ENCODE measurements at regions not wholly inside any gene's neighbourhood (a gene's known extent, or its start where the extent isn't known, plus 50 kb on each side); places are given as distances from the start of the nearest gene placed in this dataset.

DNA sequence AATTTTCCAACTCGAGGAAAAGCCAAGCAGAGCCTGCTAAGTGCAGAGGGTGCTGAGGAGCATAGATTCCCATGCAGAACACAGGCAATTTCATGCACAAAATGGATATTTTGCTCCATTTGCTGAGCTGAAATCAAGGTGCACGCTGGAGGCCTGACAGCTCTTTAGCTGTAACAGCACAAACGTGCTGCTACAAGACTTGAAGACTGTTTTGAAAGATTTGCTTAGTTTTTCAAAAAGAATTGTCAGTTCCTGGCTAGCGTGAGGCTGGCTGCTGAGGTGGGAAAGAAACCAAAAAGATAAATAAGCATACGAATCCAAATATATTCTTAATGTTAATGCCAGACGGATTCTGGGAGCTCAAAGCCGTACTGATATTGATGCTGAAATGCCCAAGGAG lies 309.0 kb upstream of the MAF start:
- Histone ChIP-seq H3K36me3 (ENCODE audit: control insufficient read depth, insufficient read depth, low read length) (no peaks in the 10 kb centered on the region), H3K27me3 (ENCODE audit: control insufficient read depth, insufficient read depth, low read length) (no peaks in the 10 kb centered on the region), H3K4me1 (ENCODE audit: control insufficient read depth, insufficient read depth, low read length) (no peaks in the 10 kb centered on the region), H3K4me3 (ENCODE audit: low read length) (no peak overlapping the region), H3K9me3 (ENCODE audit: control insufficient read depth, low read length) (no peaks in the 10 kb centered on the region), H3K9ac (ENCODE audit: low read length) (no peak overlapping the region)

GRCh38 chr16:79903471-79903870 lies 302.9 kb upstream of the MAF start:
- Histone ChIP-seq H3K9me3 (ENCODE audit: control insufficient read depth, low read length) (no peaks in the 10 kb centered on the region), H3K4me3 (ENCODE audit: low read length) (no peak overlapping the region), H3K36me3 (ENCODE audit: control insufficient read depth, insufficient read depth, low read length) (no peaks in the 10 kb centered on the region), H3K9ac (ENCODE audit: low read length) (no peak overlapping the region), H3K27me3 (ENCODE audit: control insufficient read depth, insufficient read depth, low read length) (no peaks in the 10 kb centered on the region), H3K4me1 (ENCODE audit: control insufficient read depth, insufficient read depth, low read length) (no peaks in the 10 kb centered on the region)

DNA sequence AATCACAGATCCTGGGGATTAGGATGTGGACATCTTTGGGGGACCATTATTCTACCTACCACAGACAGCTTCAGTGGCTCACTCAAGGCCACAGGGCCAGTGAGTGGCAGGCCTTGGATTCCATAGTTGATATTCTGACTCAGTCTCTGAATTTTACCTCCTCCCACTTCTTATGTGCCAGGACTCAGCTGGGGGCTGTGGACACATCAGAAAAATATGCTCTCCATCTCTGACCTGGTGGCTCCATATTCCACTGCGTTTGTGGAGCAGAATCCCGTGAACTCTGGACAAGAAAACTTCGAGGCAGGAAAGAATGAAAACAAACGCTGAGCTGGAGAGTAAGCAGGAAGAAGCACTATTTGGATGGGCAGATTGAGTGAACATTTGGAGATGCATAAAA lies 301.8 kb upstream of the MAF start:
- Histone ChIP-seq H3K9me3 (ENCODE audit: control insufficient read depth, low read length) (no peaks in the 10 kb centered on the region), H3K27me3 (ENCODE audit: control insufficient read depth, insufficient read depth, low read length) (no peaks in the 10 kb centered on the region), H3K4me3 (ENCODE audit: low read length) (no peak overlapping the region), H3K36me3 (ENCODE audit: control insufficient read depth, insufficient read depth, low read length) (no peaks in the 10 kb centered on the region), H3K9ac (ENCODE audit: low read length) (no peak overlapping the region), H3K4me1 (ENCODE audit: control insufficient read depth, insufficient read depth, low read length) (peaks cover 6% of the 10 kb centered on the region)

GRCh38 chr16:79901522-79901921 lies 301.0 kb upstream of the MAF start:
- H3K4me1 ChIP-seq (ENCODE audit: control insufficient read depth, insufficient read depth, low read length) = peaks cover 8% of the 10 kb centered on the region
- no peaks in the 10 kb centered on the region for H3K9me3 ChIP-seq (ENCODE audit: control insufficient read depth, low read length)
- H3K27me3 ChIP-seq (ENCODE audit: control insufficient read depth, insufficient read depth, low read length) = no peaks in the 10 kb centered on the region
- no peaks in the 10 kb centered on the region for H3K36me3 ChIP-seq (ENCODE audit: control insufficient read depth, insufficient read depth, low read length)
- H3K4me3 ChIP-seq (ENCODE audit: low read length) = no peak overlapping the region
- H3K9ac ChIP-seq (ENCODE audit: low read length) = no peak overlapping the region

DNA sequence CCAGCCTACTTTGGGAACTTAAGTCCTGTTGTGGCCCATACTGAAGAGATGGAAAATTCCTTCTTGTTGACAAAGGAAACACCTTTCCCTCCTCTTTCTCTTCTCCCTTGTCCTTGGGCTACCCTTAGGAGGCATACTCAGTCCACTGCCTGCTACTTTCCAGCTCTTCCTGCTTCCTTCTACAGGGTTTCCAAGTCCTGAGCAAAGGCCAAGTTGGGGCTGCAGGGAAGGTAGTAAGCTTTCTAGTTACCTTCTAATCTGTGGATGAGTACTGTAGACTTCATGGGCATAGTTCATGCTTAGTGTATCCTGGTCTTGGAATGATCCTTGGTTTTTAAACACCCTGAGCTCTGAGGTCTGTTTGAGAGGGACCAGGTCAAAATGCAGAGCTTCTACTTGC lies 299.2 kb upstream of the MAF start:
- no peak overlapping the region for H3K9ac ChIP-seq (ENCODE audit: low read length)
- peaks cover 8% of the 10 kb centered on the region for H3K4me1 ChIP-seq (ENCODE audit: control insufficient read depth, insufficient read depth, low read length)
- H3K9me3 ChIP-seq (ENCODE audit: control insufficient read depth, low read length) = no peaks in the 10 kb centered on the region
- H3K27me3 ChIP-seq (ENCODE audit: control insufficient read depth, insufficient read depth, low read length) = no peaks in the 10 kb centered on the region
- no peak overlapping the region for H3K4me3 ChIP-seq (ENCODE audit: low read length)
- no peaks in the 10 kb centered on the region for H3K36me3 ChIP-seq (ENCODE audit: control insufficient read depth, insufficient read depth, low read length)

GRCh38 chr16:79899316-79899715 lies 298.8 kb upstream of the MAF start:
- Histone ChIP-seq H3K27me3 (ENCODE audit: control insufficient read depth, insufficient read depth, low read length) (no peaks in the 10 kb centered on the region), H3K36me3 (ENCODE audit: control insufficient read depth, insufficient read depth, low read length) (no peaks in the 10 kb centered on the region), H3K4me1 (ENCODE audit: control insufficient read depth, insufficient read depth, low read length) (peaks cover 8% of the 10 kb centered on the region), H3K9ac (ENCODE audit: low read length) (no peak overlapping the region), H3K9me3 (ENCODE audit: control insufficient read depth, low read length) (no peaks in the 10 kb centered on the region), H3K4me3 (ENCODE audit: low read length) (no peak overlapping the region)

GRCh38 chr16:79898703-79899102 lies 298.2 kb upstream of the MAF start:
- Histone ChIP-seq H3K27me3 (ENCODE audit: control insufficient read depth, insufficient read depth, low read length) (no peaks in the 10 kb centered on the region), H3K9ac (ENCODE audit: low read length) (no peak overlapping the region), H3K9me3 (ENCODE audit: control insufficient read depth, low read length) (no peaks in the 10 kb centered on the region), H3K4me1 (ENCODE audit: control insufficient read depth, insufficient read depth, low read length) (peaks cover 8% of the 10 kb centered on the region), H3K4me3 (ENCODE audit: low read length) (no peak overlapping the region), H3K36me3 (ENCODE audit: control insufficient read depth, insufficient read depth, low read length) (no peaks in the 10 kb centered on the region)

DNA sequence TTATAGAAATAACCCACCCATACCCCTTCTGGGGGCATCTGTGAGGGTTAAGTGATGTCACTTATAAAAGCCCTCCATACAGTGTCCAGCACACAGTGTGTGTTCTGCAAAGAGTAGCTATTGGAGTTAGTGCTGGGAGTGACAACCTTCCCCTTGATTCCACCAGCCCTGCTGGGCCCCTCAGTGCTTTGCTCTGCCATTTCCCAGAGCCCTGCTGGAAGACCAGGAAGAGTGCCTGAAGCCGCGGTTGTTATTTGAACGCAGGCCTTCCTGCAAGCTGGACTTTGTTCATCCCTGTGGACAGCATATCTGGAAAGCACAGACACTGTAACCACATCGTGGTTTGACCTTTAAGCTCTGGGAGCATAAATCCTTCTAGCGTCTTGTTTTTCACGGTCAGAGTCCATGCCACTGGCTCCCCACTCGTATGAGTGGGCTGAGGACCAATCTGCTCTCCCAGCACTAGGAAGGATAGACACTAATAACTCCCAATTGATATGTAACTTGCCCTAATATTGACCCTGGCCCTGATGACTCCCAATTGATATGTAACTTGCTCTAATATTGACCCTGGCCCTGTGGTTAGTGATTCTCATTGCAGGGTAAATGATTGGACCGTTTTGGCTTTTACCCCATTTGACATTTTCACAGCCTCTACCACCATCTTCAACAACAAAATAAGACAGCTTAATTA lies 297.1 kb upstream of the MAF start:
- H3K9ac ChIP-seq (ENCODE audit: low read length) = no peak overlapping the region
- no peaks in the 10 kb centered on the region for H3K27me3 ChIP-seq (ENCODE audit: control insufficient read depth, insufficient read depth, low read length)
- H3K9me3 ChIP-seq (ENCODE audit: control insufficient read depth, low read length) = no peaks in the 10 kb centered on the region
- H3K4me1 ChIP-seq (ENCODE audit: control insufficient read depth, insufficient read depth, low read length) = peaks cover 8% of the 10 kb centered on the region
- H3K36me3 ChIP-seq (ENCODE audit: control insufficient read depth, insufficient read depth, low read length) = no peaks in the 10 kb centered on the region
- no peak overlapping the region for H3K4me3 ChIP-seq (ENCODE audit: low read length)

DNA sequence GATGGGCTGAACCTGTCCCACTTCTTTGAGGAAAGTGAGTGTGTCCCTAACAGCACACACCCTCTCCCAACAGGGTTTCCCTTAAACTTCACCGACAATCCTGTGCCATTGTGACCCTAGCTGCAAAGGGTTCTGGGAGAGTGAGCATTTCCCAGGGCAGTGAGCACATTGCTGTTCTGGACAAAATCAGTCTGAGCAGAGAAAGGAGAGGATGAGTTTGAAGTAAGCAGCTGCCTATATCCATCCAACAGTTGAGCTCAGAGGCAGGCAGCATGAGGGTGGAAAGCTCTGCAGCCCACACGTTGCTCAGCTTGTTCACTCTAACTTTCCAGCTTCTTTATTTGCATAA lies 296.5 kb upstream of the MAF start:
- Histone ChIP-seq H3K4me1 (ENCODE audit: control insufficient read depth, insufficient read depth, low read length) (peaks cover 8% of the 10 kb centered on the region), H3K9me3 (ENCODE audit: control insufficient read depth, low read length) (no peaks in the 10 kb centered on the region), H3K4me3 (ENCODE audit: low read length) (no peak overlapping the region), H3K27me3 (ENCODE audit: control insufficient read depth, insufficient read depth, low read length) (no peaks in the 10 kb centered on the region), H3K36me3 (ENCODE audit: control insufficient read depth, insufficient read depth, low read length) (no peaks in the 10 kb centered on the region), H3K9ac (ENCODE audit: low read length) (no peak overlapping the region)

- Histone ChIP-seq H3K9me3 (ENCODE audit: control insufficient read depth, low read length) (no peaks in the 10 kb centered on the region), H3K4me3 (ENCODE audit: low read length) (no peak overlapping the region), H3K36me3 (ENCODE audit: control insufficient read depth, insufficient read depth, low read length) (no peaks in the 10 kb centered on the region), H3K27me3 (ENCODE audit: control insufficient read depth, insufficient read depth, low read length) (no peaks in the 10 kb centered on the region), H3K9ac (ENCODE audit: low read length) (no peak overlapping the region), H3K4me1 (ENCODE audit: control insufficient read depth, insufficient read depth, low read length) (peaks cover 8% of the 10 kb centered on the region)
Measured at GRCh38 chr16:79895917-79896203, 295.3 kb upstream of the MAF start.

- Histone ChIP-seq H3K9me3 (ENCODE audit: control insufficient read depth, low read length) (no peaks in the 10 kb centered on the region), H3K36me3 (ENCODE audit: control insufficient read depth, insufficient read depth, low read length) (no peaks in the 10 kb centered on the region)
Measured at GRCh38 chr16:79895053-79895916, 294.7 kb upstream of the MAF start.

GRCh38 chr16:79893445-79893844 lies 292.9 kb upstream of the MAF start:
- Histone ChIP-seq H3K4me1 (ENCODE audit: control insufficient read depth, insufficient read depth, low read length) (peaks cover 8% of the 10 kb centered on the region), H3K27me3 (ENCODE audit: control insufficient read depth, insufficient read depth, low read length) (no peaks in the 10 kb centered on the region), H3K4me3 (ENCODE audit: low read length) (no peak overlapping the region), H3K9ac (ENCODE audit: low read length) (no peak overlapping the region), H3K36me3 (ENCODE audit: control insufficient read depth, insufficient read depth, low read length) (no peaks in the 10 kb centered on the region), H3K9me3 (ENCODE audit: control insufficient read depth, low read length) (no peaks in the 10 kb centered on the region)

More at GRCh38 chr16:79895053-79895916, 294.7 kb upstream of the MAF start:
- peaks cover 8% of the 10 kb centered on the region for H3K4me1 ChIP-seq (ENCODE audit: control insufficient read depth, insufficient read depth, low read length)
- no peak overlapping the region for H3K9ac ChIP-seq (ENCODE audit: low read length)
- no peaks in the 10 kb centered on the region for H3K27me3 ChIP-seq (ENCODE audit: control insufficient read depth, insufficient read depth, low read length)
- H3K4me3 ChIP-seq (ENCODE audit: low read length) = no peak overlapping the region

Measured in mucosa of stomach (tissue), 1 donor.